NCI-H1105 (cell line): ENCODE measurements at regions not wholly inside any gene's neighbourhood (a gene's known extent, or its start where the extent isn't known, plus 50 kb on each side); places are given as distances from the start of the nearest gene placed in this dataset.
"Not testable (repeated sequence)": the region's sequence is repeated elsewhere in the genome, so short reads cannot be mapped to it uniquely, and the experiment has no call there.

Source experiments
- DNase-seq: peaks from one replicate; lab custom pipeline; 2025; lab: John Stamatoyannopoulos, UW

GRCh38 chr4:127224556-127224955 lies 408.2 kb upstream of the INTU start:
- no peak for DNase-seq

GRCh38 chr4:127229855-127230608 lies 402.7 kb upstream of the INTU start:
- DNase-seq = no peak

- no peak for DNase-seq
These were observed 395.9 kb upstream of the INTU start for GRCh38 chr4:127236889-127237288.

GRCh38 chr4:127237581-127237980 lies 395.2 kb upstream of the INTU start:
- DNase-seq = no peak

GRCh38 chr4:127238956-127239475 lies 393.7 kb upstream of the INTU start:
- no peak for DNase-seq

- no peak for DNase-seq
These were observed 392.6 kb upstream of the INTU start for GRCh38 chr4:127239902-127240763.

- DNase-seq = no peak
These were observed 392.0 kb upstream of the INTU start for GRCh38 chr4:127240764-127241105.

- DNase-seq = no peak
These were observed 388.2 kb upstream of the INTU start for GRCh38 chr4:127244515-127244914.

GRCh38 chr4:127246963-127247952 lies 385.5 kb upstream of the INTU start:
- no peak for DNase-seq

- no peak for DNase-seq
These were observed 383.5 kb upstream of the INTU start for GRCh38 chr4:127249066-127249766.

GRCh38 chr4:127249767-127250108 lies 383.0 kb upstream of the INTU start:
- DNase-seq = no peak

GRCh38 chr4:127250577-127250976 lies 382.2 kb upstream of the INTU start:
- DNase-seq = no peak

GRCh38 chr4:127251423-127251822 lies 381.3 kb upstream of the INTU start:
- no peak for DNase-seq

GRCh38 chr4:127256500-127256899 lies 376.3 kb upstream of the INTU start:
- no peak for DNase-seq

GRCh38 chr4:127261476-127261875 lies 371.3 kb upstream of the INTU start:
- no peak for DNase-seq

GRCh38 chr4:127268367-127268766 lies 364.4 kb upstream of the INTU start:
- DNase-seq = no peak

GRCh38 chr4:127277023-127277422 lies 355.7 kb upstream of the INTU start:
- not testable (repeated sequence) for DNase-seq

- no peak for DNase-seq
These were observed 348.5 kb upstream of the INTU start for GRCh38 chr4:127284236-127284635.

- DNase-seq = no peak
These were observed 341.4 kb upstream of the INTU start for GRCh38 chr4:127291316-127291715.

- no peak for DNase-seq
These were observed 339.3 kb upstream of the INTU start for GRCh38 chr4:127293496-127293895.

GRCh38 chr4:127304356-127304755 lies 328.4 kb upstream of the INTU start:
- DNase-seq = no peak
